ENCODE measurements at regions not wholly inside any gene's neighbourhood (a gene's known extent, or its start where the extent isn't known, plus 50 kb on each side); places are given as distances from the start of the nearest gene placed in this dataset.
"Not testable (repeated sequence)": the region's sequence is repeated elsewhere in the genome, so short reads cannot be mapped to it uniquely, and the experiment has no call there.

DNA sequence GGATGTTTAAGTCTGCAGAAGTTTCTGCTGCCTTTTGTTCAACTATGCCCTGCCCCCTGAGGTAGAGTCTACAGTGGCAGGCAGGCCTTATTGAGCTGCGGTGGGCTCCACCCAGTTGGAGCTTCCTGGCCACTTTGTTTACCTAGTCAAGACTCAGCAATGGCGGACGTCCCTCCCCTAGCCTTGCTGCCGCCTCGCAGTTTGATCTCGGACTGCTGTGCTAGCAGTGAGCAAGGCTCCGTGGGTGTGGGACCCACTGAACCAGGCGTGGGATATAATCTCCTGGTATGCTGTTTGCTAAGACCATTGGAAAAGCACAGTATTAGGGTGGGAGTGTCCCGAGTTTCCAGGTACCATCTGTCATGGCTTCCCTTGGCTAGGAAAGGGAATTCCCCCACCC is 79.4 kb upstream of the RPS6KA6 start:
- in situ Hi-C loops (cut with HindIII; ENCODE audit: low sequenced_read_pairs); H3K4me3 ChIP-seq (ENCODE audit: low read depth, low read length); DNase-seq (ENCODE audit: low read depth, low spot score): not testable (repeated sequence)

DNA sequence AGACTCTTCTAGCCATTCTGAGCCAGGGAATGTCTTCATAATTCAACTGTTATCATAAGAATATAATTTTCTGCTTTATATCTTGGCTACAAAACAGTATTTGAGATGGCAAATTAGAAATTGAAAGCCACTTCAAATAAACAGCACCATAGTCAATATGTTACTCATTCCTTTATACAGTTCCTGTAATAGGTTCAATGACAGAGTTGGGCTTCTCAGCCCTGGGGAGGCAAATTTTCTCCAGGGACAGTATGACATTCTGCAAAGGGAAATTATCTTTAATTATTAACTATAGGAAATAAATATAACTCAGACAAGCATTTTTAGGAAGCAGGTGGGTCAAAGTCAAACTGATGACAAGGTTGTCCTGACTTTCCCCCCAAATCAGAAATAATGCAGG is 71.9 kb upstream of the RPS6KA6 start:
- no peak overlapping the region for H3K4me3 ChIP-seq (ENCODE audit: low read depth, low read length)
- TF ChIP-seq CTCF (IDR thresholded peaks at IDR 0.05; ENCODE audit: low read depth, low read length), result no peak
- in situ Hi-C loops (cut with HindIII; ENCODE audit: low sequenced_read_pairs), result no loop called here
- no peak for DNase-seq (ENCODE audit: low read depth, low spot score)

GRCh38 chrX:84258708-84259107 is 70.7 kb upstream of the RPS6KA6 start:
- in situ Hi-C loops (cut with HindIII; ENCODE audit: low sequenced_read_pairs), result no loop called here
- no peak overlapping the region for H3K4me3 ChIP-seq (ENCODE audit: low read depth, low read length)
- no peak for TF ChIP-seq CTCF (IDR thresholded peaks at IDR 0.05; ENCODE audit: low read depth, low read length)
- DNase-seq (ENCODE audit: low read depth, low spot score), result no peak

- peak; percentile 19 for DNase-seq (ENCODE audit: low read depth, low spot score)
- in situ Hi-C loops (cut with HindIII; ENCODE audit: low sequenced_read_pairs), result no loop called here
- TF ChIP-seq CTCF (IDR thresholded peaks at IDR 0.05; ENCODE audit: low read depth, low read length), result no peak
- no peak overlapping the region for H3K4me3 ChIP-seq (ENCODE audit: low read depth, low read length)
Observed at GRCh38 chrX:84248226-84248625, 60.2 kb upstream of the RPS6KA6 start.

- no peak overlapping the region for H3K4me3 ChIP-seq (ENCODE audit: low read depth, low read length)
- in situ Hi-C loops (cut with HindIII; ENCODE audit: low sequenced_read_pairs), result no loop called here
- no peak for DNase-seq (ENCODE audit: low read depth, low spot score)
- TF ChIP-seq CTCF (IDR thresholded peaks at IDR 0.05; ENCODE audit: low read depth, low read length), result no peak
Observed at GRCh38 chrX:84240848-84241565, 53.0 kb upstream of the RPS6KA6 start.

Measured in astrocyte of the spinal cord (primary cell).